Body of pancreas (tissue), 4 donors: ENCODE measurements at regions not wholly inside any gene's neighbourhood (a gene's known extent, or its start where the extent isn't known, plus 50 kb on each side); places are given as distances from the start of the nearest gene placed in this dataset.

Experiments
- ATAC-seq: fragments of 150-250 bp; one replicate; pipeline ENCODE4 v1.9.1; 2016
- DNase-seq, 4 donors: peaks; one replicate each; pipeline ENCODE4 v3.0.0-alpha.2; 2019
- H3K27ac ChIP-seq, 4 donors: fragments of 200-600 bp; sonication (generic); 1 replicate in 3 of 4; 2 replicates in 1 of 4; pipeline versions ENCODE4 v1.5.1 to v1.6.1; 2016 to 2019; ENCODE audit warnings: mild to moderate bottlenecking in 1 of 4, mixed read lengths in 1 of 4, moderate library complexity in 1 of 4
- H3K27me3 ChIP-seq, 2 donors: fragments of 200-600 bp; sonication (generic); one replicate each; pipeline ENCODE4 v1.6.0; 2016; ENCODE audit warnings: mild to moderate bottlenecking in 1 of 2
- H3K36me3 ChIP-seq, 2 donors: fragments of 200-600 bp; sonication (generic); replicated peaks in 1 of 2; 2 replicates each; pipeline ENCODE4 v1.5.1; 2016; ENCODE audit warnings: low read depth in 2 of 2; ENCODE audit not compliant: insufficient read depth in 1 of 2
- H3K4me1 ChIP-seq: fragments of 200-600 bp; sonication (generic); one replicate; pipeline ENCODE4 v1.6.0; 2016
- H3K4me3 ChIP-seq, 2 donors: fragments of 200-600 bp; sonication (generic); 1 replicate in 1 of 2; 2 replicates in 1 of 2; pipeline ENCODE4 v1.5.1; 2016 to 2019
- H3K9me3 ChIP-seq, 3 donors: fragments of 200-600 bp; sonication (generic); 1 replicate in 2 of 3; 2 replicates in 1 of 3; pipeline ENCODE4 v1.5.1; 2016
- CTCF ChIP-seq, 7 experiments: fragments of 450-650 bp in 4 of 7; fragments of 200-600 bp in 3 of 7; sonication (generic) in 3 of 7; IDR thresholded peaks; one replicate each; pipeline ENCODE4 v1.5.1; 2016 to 2019; ENCODE audit warnings: antibody characterized with exemption in 7 of 7
- POLR2A ChIP-seq, 3 donors: fragments of 450-650 bp; IDR thresholded peaks; one replicate each; pipeline ENCODE4 v1.6.1; 2016; ENCODE audit warnings: antibody characterized with exemption in 3 of 3, mild to moderate bottlenecking in 2 of 3
- WGBS, 2 donors: methylation state at CpG; one replicate each; pipeline ENCODE4 v1.1.5; 2017; 5-methylcytosine and 5-hydroxymethylcytosine counted together
- intact Hi-C: fragments of 100-400 bp; cut with DNase I; formaldehyde crosslinking; loops from one replicate; pipeline ENCODE4 v1.15.1; 2023

- no peaks in the 10 kb centered on the region for H3K27me3 ChIP-seq
- H3K4me1 ChIP-seq, result no peaks in the 10 kb centered on the region
- H3K27ac ChIP-seq, result no peak overlapping the region
- DNase-seq (no peak), ATAC-seq (no peak)
- H3K36me3 ChIP-seq, result no peaks in the 10 kb centered on the region
- H3K4me3 ChIP-seq, result no peak overlapping the region
- no peaks in the 10 kb centered on the region for H3K9me3 ChIP-seq
- 70 to 71% methylated on average over 3 of the region's 3 CpGs for WGBS, 2 donors
- intact Hi-C loops, result no loop called here
- TF ChIP-seq POLR2A (IDR thresholded peaks at IDR 0.05) (no peak), CTCF (IDR thresholded peaks at IDR 0.05) (no peak)
Measured at GRCh38 chr3:64928683-64929082, 240.9 kb upstream of the ADAMTS9 start.

- H3K27me3 ChIP-seq, result no peaks in the 10 kb centered on the region
- TF ChIP-seq CTCF (IDR thresholded peaks at IDR 0.05) (no peak), POLR2A (IDR thresholded peaks at IDR 0.05) (no peak)
- H3K9me3 ChIP-seq, result no peaks in the 10 kb centered on the region
- DNase-seq (no peak), ATAC-seq (no peak)
- intact Hi-C loops, result no loop called here
- H3K36me3 ChIP-seq, result no peaks in the 10 kb centered on the region
- no peak overlapping the region for H3K27ac ChIP-seq
- H3K4me1 ChIP-seq, result no peaks in the 10 kb centered on the region
- H3K4me3 ChIP-seq, result no peak overlapping the region
- WGBS, 2 donors, result 61 to 79% methylated on average over 3 of the region's 3 CpGs
Measured at GRCh38 chr3:64927689-64928088, 239.9 kb upstream of the ADAMTS9 start.

- no peaks in the 10 kb centered on the region for H3K36me3 ChIP-seq
- intact Hi-C loops, result no loop called here
- no peak for ATAC-seq
Measured at GRCh38 chr3:64925575-64925974, 237.8 kb upstream of the ADAMTS9 start.

GRCh38 chr3:64924961-64925360 lies 237.2 kb upstream of the ADAMTS9 start:
- H3K36me3 ChIP-seq, result no peaks in the 10 kb centered on the region
- H3K27me3 ChIP-seq, result no peaks in the 10 kb centered on the region
- DNase-seq, result no peak
- no peak for ATAC-seq
- no peaks in the 10 kb centered on the region for H3K9me3 ChIP-seq
- no peak overlapping the region for H3K4me3 ChIP-seq
- no peaks in the 10 kb centered on the region for H3K4me1 ChIP-seq
- H3K27ac ChIP-seq, result no peak overlapping the region
- TF ChIP-seq CTCF (IDR thresholded peaks at IDR 0.05), result no peak
- intact Hi-C loops, result no loop called here
- 58 to 75% methylated on average over 2 of the region's 2 CpGs for WGBS, 2 donors

More at GRCh38 chr3:64925575-64925974, 237.8 kb upstream of the ADAMTS9 start:
- Histone ChIP-seq H3K9me3 (no peaks in the 10 kb centered on the region), H3K4me1 (no peaks in the 10 kb centered on the region), H3K27ac (no peak overlapping the region), H3K4me3 (no peak overlapping the region), H3K27me3 (no peaks in the 10 kb centered on the region)
- no peak for DNase-seq
- WGBS, 2 donors, result 38 to 48% methylated on average over 2 of the region's 2 CpGs
- no peak for TF ChIP-seq CTCF (IDR thresholded peaks at IDR 0.05)
- TF ChIP-seq POLR2A (IDR thresholded peaks at IDR 0.05), result no peak

- no peaks in the 10 kb centered on the region for H3K4me1 ChIP-seq
- DNase-seq, result no peak
- intact Hi-C loops, result no loop called here
- TF ChIP-seq CTCF (IDR thresholded peaks at IDR 0.05), result no peak
- TF ChIP-seq POLR2A (IDR thresholded peaks at IDR 0.05), result no peak
- no peaks in the 10 kb centered on the region for H3K9me3 ChIP-seq
- no peaks in the 10 kb centered on the region for H3K36me3 ChIP-seq
- ATAC-seq, result no peak
- no peaks in the 10 kb centered on the region for H3K27me3 ChIP-seq
- no peak overlapping the region for H3K4me3 ChIP-seq
- WGBS, 2 donors, result 85 to 94% methylated on average over 2 of the region's 2 CpGs
- no peak overlapping the region for H3K27ac ChIP-seq
Measured at GRCh38 chr3:64922213-64922612, 234.4 kb upstream of the ADAMTS9 start.
